NCI-H2196 (cell line): ENCODE measurements at regions not wholly inside any gene's neighbourhood (a gene's known extent, or its start where the extent isn't known, plus 50 kb on each side); places are given as distances from the start of the nearest gene placed in this dataset.
A peak's percentile ranks its signal among the peaks of the same experiment; 100 is the strongest.
"Not testable (repeated sequence)": the region's sequence is repeated elsewhere in the genome, so short reads cannot be mapped to it uniquely, and the experiment has no call there.

Experiments used
- DNase-seq: peaks from one replicate; lab custom pipeline; 2025; ENCODE audit not compliant: unreplicated experiment; lab: John Stamatoyannopoulos, UW

DNA sequence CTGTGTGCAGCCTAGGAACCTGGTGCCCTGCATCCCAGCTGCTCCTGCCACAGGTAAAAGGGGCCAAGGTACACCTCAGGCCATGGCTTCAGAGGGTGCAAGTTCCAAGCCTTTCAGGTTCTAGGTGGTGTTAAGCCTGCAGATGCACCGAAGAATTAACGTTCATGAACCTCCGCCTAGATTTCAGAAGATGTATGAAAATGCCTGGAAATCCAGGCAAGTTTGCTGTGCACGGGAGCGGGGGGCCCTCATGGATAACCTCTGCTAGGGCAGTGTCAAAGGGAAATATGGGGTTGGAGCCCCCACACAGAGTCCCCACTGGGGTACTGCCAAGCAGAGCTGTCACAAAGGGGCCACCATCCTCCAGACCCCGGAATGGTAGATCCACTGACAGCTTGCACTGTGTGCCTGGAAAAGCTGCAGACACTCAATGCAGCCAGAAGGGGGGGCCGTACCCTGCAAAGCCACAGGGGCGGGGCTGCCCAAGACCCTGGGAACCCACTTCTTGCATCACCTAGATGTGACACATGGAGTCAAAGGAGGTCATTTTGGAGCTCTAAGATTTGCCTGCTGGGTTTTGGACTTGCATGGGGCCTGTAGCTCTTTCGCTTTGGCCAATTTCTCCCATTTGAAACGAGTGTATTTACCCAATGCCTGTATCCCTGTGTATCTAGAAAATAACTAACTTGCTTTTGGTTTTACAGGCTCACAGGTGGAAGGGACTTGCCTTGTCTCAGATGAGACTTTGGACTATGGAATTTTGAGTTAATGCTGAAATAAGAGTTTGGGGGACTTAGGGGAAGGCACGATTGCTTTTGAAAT, 145.2 kb upstream of the C1QTNF3 start:
- not testable (repeated sequence) for DNase-seq

DNA sequence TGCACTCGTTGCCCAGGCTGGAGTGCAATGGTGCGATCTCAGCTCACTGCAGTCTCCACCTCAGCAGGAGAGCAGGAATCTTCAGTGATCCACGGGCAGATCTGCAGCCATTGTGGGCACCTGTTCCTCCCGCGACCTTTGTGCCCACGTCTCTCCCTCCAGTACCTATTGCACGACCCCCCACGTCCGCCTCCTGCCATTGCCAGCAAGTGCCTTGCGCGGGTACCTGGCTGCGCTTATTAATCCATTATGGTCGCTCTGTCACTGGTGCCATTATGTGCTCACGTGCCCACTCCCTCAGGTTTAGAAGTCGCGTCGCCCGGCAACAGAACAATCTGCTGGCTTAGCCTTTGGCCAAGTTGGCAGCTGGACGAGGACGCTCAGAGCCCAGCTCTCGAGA, 146.2 kb upstream of the C1QTNF3 start:
- not testable (repeated sequence) for DNase-seq

DNA sequence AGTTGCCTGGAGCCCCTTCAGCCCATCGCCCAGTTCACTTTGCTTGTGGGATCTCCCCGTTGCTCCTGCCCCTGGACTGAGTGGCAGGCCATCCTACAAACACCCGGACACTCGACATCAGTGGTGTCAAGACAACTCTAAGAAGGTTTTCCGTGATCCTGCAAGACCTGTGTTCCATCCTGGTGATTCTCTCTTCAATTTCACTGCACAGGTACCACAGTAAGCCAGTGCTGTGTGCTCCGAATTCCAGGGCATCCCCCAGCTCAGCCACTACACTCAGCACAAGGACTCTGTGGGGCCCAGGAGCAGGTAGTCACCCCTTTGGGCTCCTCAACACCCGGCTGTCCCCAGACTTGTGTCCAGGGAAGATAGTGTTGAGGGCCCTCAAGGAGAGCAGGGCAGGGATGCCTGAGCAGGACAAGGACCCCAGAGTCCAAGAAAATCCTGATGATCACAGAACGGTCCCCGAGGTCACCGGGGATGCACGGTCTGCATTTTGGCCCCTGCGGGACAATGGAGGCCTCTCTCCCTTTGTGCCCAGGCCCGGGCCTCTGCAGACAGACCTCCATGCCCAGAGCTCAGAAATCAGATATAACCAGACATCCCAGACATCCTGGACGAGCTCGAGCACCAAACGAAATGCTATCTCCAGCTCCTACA, 146.9 kb upstream of the C1QTNF3 start:
- not testable (repeated sequence) for DNase-seq

DNA sequence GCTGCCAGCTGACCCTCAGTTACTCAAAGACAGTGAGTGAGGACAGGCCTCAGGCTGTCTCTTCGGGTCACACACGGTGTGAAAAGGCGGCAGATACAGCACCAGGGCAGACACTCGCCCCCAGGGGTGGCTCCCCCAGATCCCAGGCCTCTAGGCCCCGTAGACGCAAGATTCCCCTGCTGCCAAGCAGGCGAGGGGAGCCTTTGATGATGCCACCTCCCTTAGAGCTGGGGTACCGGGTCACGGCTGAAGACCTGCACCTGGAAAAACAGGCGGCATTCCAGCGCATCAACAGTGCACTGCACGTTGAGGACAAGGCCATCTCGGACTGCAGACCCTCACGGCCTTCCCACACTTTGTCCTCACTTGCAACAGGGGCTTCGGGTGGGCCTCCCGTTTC, 147.5 kb upstream of the C1QTNF3 start:
- not testable (repeated sequence) for DNase-seq

DNA sequence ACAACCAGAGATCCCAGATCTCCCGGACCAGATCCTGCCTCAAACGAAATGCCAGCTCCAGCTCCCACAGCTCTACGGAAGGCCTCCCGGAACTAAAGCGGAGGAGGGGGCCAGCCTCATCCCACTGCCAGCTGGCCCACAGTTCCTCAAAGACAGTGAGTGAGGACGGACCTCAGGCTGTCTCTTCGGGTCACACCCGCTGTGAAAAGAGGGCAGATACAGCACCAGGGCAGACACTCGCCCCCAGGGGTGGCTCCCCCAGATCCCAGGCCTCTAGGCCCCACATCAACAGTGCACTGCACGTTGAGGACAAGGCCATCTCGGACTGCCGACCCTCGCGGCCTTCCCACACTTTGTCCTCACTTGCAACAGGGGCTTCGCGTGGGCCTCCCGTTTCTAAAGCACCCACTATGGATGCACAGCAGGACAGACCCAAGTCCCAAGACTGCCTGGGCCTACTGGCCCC, 148.3 kb upstream of the C1QTNF3 start:
- not testable (repeated sequence) for DNase-seq

DNA sequence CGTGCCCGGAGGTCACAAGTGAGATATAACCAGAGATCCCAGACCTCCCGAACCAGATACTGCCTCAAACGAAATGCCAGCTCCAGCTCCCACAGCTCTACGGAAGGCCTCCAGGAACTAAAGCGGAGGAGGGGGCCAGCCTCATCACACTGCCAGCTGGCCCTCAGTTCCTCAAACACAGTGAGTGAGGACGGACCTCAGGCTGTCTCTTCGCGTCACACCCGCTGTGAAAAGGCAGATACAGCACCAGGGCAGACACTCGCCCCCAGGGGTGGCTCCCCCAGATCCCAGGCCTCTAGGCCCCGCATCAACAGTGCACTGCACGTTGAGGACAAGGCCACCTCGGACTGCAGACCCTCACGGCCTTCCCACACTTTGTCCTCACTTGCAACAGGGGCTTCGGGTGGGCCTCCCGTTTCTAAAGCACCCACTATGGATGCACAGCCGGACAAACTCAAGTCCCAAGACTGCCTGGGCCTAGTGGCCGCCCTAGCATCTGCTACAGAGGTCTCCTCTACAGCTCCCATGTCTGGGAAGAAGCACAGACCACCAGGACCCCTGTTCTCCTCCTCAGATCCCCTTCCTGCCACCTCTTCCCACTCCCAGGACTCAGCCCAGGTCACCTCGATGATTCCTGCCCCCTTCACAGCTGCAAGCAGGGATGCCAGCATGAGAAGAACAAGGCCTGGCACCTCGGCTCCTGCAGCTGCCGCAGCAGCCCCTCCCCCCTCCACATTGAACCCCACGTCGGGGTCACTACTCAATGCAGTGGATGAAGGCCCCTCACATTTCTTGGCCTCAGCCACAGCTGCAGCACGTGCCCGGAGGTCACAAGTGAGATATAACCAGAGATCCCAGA, 149.3 kb upstream of the C1QTNF3 start:
- not testable (repeated sequence) for DNase-seq

DNA sequence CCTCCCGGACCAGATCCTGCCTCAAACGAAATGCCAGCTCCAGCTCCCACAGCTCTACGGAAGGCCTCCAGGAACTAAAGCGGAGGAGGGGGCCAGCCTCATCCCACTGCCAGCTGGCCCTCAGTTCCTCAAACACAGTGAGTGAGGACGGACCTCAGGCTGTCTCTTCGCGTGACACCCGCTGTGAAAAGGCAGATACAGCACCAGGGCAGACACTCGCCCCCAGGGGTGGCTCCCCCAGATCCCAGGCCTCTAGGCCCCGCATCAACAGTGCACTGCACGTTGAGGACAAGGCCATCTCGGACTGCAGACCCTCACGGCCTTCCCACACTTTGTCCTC, 149.9 kb upstream of the C1QTNF3 start:
- DNase-seq = not testable (repeated sequence)

DNA sequence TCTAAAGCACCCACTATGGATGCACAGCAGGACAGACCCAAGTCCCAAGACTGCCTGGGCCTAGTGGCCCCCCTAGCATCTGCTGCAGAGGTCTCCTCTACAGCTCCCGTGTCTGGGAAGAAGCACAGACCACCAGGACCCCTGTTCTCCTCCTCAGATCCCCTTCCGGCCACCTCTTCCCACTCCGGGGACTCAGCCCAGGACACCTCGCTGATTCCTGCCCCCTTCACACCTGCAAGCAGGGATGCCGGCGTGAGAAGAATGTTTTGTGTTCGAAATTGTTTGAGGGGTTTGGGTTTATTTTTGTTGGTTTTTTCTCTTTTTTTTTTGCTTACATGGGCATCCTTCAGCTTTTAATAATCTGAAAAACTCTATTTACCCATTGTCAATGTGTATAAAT, 150.3 kb upstream of the C1QTNF3 start:
- DNase-seq = not testable (repeated sequence)

DNA sequence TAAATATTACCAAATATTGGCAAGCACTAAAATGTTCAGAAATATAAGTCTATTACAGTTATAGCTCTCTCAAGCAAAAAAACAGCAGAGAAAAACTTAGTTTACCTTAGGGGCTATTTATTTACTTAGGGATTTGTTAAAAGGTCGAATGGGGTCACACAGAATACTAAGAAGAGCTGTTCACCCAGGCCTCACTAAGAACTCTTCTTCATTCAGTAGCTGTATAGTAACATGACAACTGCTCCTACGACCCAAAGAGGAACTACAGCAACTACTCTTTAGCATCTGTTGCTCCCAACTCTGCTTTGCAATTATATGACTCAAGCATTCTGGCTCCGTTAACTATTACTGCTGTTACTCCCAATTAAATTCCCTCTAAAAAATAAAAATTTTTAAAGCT, 150.8 kb upstream of the C1QTNF3 start:
- DNase-seq = not testable (repeated sequence)

DNA sequence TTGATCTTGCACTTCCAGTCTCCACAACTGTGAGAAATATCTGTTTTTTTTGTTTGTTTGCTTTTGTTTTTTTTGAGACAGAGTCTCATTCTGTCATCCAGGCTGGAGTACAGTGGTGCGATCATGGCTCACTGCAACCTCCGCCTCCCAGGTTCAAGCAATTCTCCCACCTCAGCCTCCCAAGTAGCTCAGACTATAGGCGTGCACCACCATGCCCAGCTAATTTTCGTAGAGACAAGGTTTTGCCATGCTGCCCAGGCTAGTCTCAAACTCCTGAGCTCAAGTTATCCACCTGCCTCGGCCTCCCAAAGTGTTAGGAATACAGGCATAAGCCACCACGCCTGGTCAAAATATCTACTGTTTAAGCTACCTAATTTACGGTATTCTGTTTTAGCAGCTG, 153.1 kb upstream of the C1QTNF3 start:
- not testable (repeated sequence) for DNase-seq

DNA sequence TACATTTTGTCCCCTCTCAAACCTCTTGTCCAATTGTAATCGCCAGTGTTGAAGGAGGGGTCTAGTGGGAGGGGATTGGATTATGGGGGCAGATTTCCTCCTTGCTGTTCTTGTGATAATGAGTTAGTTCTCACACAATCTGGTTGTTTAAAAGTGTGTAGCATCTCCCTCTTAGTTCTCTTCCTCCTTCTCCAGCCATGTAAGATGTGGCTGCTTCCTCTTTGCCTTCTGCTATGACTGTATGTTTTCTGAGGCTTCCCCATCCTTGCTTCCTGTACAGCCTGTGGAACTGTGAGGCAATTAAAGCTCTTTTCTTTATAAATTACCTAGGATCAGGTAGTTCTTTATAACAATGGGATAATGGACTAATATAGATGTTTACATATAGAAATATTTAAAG, 162.3 kb upstream of the C1QTNF3 start:
- DNase-seq = not testable (repeated sequence)

DNA sequence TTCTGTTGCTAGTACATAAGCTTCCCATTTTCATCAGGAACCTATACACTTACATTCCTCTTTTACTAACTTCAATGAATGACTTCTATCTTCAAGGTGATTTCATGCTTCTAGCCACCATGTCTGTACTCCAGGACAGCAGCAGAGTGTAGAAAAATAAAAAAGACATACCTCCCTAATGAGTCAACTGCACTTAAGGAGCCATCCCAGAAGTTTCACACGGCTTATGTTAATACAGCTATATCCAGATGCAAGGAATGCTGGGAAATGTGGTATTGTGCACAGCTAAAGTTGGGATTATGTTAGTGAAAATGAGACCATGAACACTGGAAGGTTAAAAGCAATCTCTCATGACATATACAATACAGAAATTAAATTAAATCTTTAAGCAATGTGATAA, 174.4 kb upstream of the C1QTNF3 start:
- DNase-seq = not testable (repeated sequence)

DNA sequence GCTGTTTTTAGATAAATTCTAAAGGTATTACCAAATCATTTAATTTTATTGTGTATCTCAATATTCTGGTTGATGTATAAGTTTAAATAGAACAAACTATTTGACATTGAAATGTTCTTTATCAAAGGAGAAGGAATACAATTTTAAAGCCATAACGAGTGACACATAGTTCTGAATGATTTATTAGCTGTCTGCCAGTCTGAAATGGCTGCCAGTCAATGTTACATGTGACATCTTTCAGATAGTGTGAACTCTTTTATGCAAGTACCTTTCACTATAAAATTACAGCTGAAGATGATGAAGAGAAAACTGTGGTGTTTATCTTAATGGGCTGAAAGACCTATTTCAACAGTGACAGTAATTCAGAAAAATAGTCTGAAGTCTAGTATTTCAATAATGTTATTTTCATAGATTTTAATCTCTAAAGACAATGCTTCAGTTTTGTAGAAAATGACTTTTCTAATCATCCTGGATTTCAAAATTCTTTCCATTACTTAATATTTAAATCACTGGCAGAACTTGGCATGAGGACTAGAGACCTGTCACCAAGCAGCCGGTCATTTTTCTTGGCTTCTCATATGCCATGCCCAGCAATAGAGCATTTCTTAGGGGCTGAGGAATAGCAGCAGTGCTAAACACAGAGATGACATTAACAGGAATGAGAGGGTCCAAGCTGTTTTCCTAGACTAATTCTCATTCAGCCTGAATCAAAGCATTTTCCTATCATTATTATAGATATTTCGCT, 178.5 kb upstream of the C1QTNF3 start:
- DNase-seq = not testable (repeated sequence)

DNA sequence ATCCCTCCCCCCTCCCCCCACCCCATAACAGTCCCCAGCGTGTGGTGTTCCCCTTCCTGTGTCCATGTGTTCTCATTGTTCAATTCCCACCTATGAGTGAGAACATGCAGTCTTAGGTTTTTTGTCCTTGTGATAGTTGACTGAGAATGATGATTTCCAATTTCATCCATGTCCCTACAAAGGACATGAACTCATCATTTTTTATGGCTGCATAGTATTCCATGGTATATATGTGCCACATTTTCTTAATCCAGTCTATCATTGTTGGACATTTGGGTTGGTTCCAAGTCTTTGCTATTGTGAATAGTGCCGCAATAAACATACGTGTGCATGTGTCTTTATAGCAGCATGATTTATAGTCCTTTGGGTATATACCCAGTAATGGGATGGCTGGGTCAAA, 180.1 kb upstream of the C1QTNF3 start:
- DNase-seq = not testable (repeated sequence)

DNA sequence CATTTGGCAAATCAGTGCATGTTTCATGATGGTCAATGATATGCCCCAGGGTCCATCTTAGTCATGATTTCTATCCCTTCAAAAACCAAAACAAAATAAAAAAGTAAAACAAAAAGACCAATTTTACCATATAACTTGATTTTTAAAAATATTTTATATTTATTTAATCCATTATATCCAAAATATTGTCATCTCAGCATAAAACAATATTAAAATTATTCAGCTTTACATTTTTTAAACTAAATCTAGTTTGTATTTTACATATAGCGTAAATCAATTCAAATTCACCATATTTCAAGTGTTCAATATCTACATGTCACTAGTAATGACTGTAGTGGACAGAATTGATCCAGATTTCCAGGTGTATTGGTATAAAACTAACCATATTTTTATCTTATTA, 187.4 kb upstream of the C1QTNF3 start:
- not testable (repeated sequence) for DNase-seq

DNA sequence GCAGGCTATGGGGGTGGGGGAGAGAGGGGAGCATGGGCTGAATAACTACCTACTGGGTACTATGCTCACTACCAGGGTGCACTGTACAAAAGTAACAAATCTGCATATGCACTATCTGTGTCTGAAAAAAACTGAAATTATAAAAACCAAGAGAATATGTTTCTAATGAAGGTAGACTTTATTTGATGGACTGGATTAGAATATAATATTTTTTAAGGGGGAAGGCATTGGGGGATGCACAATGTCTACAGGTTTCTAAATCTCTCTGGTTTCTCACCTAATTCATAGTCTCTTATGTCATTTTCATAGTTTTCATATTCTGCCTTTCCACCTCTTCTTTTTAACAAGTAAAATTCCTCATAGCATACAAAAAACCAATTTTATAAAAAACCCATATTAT, 200.8 kb upstream of the C1QTNF3 start:
- DNase-seq = not testable (repeated sequence)

DNA sequence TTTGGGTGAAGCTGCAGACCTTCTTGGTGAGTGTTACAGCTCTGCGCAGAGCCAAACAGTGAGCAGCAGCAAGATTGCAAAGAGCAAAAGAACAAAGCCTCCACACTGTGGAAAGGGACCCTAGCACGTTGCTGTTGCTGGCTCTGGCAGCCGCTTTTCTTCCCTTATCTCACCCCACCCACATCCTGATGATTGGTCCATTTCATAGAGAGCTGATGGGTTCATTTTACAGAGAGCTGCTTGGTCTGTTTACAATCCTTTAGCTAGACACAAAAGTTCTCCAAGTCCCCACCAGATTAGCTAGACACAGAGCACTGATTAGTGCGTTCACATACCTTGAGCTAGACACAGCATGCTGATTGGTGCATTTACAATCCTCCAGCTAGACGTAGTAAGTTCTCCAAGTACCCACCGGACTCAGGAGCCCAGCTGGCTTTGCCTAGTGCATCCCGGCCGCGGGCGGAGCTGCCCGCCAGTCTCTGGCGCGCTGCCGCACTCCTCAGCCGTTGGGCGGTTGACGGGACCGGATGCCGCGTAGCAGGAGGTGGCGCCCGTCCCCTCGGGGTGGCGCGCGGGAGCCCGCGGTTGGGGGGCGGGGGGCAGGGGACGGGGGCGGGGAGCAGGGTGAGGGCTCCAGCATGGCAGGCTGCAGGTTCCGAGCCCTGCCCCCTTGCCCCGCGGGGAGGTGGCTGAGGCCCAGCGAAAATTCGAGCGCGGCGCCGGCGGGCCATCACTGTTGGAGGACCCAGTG, 201.4 kb upstream of the C1QTNF3 start:
- DNase-seq = not testable (repeated sequence)

DNA sequence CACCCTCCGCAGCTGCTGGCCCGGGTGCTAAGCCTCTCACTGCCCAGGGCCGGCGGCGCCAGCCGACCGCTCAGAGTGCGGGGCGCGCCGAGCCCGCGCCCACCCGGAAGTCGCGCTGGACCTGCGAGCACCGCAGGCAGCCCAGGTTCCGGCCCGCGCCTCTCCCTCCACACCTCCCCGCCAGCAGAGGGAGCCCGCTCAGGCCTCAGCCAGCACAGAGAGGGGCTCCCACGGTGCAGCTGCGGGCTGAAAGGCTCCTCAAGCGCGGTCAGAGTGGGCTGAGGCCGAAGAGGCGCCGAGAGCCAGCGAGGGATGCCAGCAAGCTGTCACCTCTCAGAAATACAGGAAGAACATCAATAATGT, 202.0 kb upstream of the C1QTNF3 start:
- DNase-seq = not testable (repeated sequence)

DNA sequence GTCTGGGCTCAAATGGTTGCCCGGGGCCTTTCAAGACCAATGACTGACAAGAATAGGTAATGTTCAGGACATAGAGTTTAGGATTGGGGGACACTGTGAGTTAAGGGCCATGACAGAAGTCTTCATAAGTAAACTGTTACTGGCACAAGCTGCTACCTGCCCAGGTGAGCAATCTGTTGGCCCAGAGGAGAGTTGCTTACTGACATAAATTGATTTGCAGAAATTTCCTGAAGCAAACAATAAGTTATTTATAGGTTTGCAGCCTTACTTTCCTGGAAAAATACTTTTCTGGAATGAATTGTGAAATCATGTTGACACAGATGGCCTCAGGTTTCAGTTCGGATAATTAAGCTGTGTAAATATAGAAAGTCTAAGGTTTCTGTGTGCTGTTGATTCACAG, 202.8 kb upstream of the C1QTNF3 start:
- DNase-seq = peak; percentile 52

DNA sequence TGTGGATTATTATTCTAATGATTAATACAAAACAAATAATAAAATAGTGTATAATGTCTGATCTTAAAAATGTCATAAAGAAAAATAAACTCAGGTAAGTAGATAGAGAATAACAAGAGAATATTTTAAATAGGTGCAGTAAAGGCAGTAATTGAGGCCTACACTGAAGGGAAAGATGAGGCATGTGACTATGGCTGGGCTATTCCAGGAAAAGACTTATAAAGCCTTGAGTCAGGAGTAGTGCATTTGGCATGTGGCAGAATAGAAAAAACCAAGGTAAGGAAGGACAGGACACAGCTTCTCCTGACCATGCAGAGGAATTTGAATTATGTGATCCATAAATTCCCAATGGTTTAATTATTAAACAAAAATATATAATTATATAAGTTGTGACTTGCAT, 215.6 kb upstream of the C1QTNF3 start:
- not testable (repeated sequence) for DNase-seq
